AG04449 (cell line): ENCODE measurements at regions not wholly inside any gene's neighbourhood (a gene's known extent, or its start where the extent isn't known, plus 50 kb on each side); places are given as distances from the start of the nearest gene placed in this dataset.

Experiments
- CTCF ChIA-PET: fragments of 350-600 bp; formaldehyde crosslinking; extraction: SDS; loops from one replicate; lab custom pipeline; 2021; ENCODE audit warnings: antibody characterized with exemption; lab: Yijun Ruan, JAX
- POLR2A ChIA-PET: fragments of 400-600, 350-600 bp; formaldehyde crosslinking; extraction: SDS; loops from one replicate; lab custom pipeline; 2020; ENCODE audit warnings: antibody characterized with exemption, inconsistent platforms; lab: Yijun Ruan, JAX
- DNase-seq: peaks from one replicate; pipeline ENCODE4 v3.0.0-alpha.2; 2010; ENCODE audit warnings: low read depth, low spot score
- H3K4me3 ChIP-seq: 2 replicates; pipeline ENCODE4 v1.5.1; 2011; ENCODE audit warnings: low read depth, mild to moderate bottlenecking, control low read depth, low read length
- TF ChIP-seq, protein P1 (sequence below): IDR thresholded peaks from one replicate; pipeline ENCODE4 v1.5.1; 2011; ENCODE audit warnings: mild to moderate bottlenecking, moderate library complexity, low read length, control low read depth, inconsistent platforms; ENCODE audit not compliant: insufficient read depth; ENCODE audit errors: missing control alignments

DNA sequence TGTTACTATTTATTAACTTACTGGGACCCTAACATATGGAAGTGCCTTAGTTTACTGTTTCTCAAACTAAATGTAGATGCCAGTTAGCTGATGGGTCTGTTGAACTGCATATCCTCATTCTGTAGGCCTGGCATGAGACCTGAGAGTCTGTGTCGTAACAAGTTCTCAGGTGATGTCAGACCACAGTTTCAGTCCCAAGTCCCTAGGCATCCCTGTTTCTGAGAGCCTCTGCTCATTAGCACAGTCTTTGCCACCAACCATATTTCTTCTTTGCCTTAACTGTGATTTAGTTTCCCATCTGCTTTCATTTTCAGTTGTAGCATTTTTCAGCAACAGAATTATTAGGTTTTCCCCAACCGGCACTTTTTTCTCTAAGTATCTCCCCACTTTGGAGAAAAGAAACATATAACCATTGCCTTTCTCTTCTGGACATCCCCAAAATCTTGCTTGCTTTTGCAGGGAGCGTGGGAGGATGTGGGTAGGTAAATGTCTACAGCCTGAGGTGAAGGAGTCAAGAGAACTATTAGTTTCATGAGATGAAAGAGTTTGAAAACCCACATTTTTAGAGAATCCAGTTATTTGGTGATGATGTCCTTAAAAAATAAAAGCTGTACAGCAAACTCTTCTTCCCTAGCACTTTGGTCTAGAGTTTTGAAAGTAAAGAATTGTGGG is 74.6 kb downstream of the NUDT12 start:
- TF ChIP-seq, protein P1, sequence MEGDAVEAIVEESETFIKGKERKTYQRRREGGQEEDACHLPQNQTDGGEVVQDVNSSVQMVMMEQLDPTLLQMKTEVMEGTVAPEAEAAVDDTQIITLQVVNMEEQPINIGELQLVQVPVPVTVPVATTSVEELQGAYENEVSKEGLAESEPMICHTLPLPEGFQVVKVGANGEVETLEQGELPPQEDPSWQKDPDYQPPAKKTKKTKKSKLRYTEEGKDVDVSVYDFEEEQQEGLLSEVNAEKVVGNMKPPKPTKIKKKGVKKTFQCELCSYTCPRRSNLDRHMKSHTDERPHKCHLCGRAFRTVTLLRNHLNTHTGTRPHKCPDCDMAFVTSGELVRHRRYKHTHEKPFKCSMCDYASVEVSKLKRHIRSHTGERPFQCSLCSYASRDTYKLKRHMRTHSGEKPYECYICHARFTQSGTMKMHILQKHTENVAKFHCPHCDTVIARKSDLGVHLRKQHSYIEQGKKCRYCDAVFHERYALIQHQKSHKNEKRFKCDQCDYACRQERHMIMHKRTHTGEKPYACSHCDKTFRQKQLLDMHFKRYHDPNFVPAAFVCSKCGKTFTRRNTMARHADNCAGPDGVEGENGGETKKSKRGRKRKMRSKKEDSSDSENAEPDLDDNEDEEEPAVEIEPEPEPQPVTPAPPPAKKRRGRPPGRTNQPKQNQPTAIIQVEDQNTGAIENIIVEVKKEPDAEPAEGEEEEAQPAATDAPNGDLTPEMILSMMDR: no peak
- ChIA-PET CTCF (interaction anchor here (0.8 to 7.4 kb wide), 4 partner anchors 13 to 263 kb away, joined by 3 to 62 read pairs (median 4); no protein-coding TSS in a partner anchor), POLR2A (no interaction called here)
- no peak overlapping the region for H3K4me3 ChIP-seq
- DNase-seq: no peak

DNA sequence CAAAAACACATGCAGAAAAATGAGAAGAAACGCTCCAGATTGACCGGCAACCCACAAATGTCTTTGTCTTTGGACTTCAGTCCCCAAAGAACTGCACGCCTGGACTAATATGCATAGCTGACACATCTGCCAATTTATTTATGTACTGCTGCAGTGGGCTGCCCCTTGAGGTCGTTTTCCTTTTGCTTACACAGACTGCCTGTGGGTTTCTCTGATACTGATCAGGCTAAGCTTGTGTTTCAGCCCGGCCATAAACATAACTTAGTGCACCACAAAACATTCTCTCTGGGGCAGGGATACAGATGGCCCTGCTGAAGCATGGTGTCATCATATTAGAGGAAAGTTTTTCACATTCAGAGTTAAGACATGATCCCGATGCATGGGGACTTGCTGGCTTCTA is 75.4 kb downstream of the NUDT12 start:
- POLR2A ChIA-PET: no interaction called here
- CTCF ChIA-PET: interaction anchor here (1.0 to 7.4 kb wide), 3 partner anchors 12 to 255 kb away, joined by 3 to 62 read pairs (median 4); no protein-coding TSS in a partner anchor
- DNase-seq: peak; percentile 52
- no peak overlapping the region for H3K4me3 ChIP-seq
- TF ChIP-seq, protein P1: peak; percentile 5

DNA sequence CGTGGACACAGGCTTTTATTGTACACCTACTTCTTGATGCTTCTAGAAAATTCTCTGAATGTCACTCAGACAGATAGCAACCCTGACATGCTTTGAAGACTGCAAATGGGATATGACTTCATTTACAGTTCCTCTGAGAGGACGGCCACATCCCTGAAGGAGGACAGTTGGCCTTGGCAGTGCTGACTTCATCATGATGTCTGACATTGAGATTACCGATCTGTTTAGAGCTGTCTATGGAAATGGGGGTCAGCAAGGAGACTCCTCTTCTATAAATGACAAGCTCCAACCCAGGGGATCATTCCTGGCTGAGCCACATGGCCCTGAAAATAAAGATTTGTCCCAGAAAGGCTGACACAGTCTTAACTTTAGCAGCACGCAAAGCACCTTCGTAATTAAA is 75.8 kb downstream of the NUDT12 start:
- DNase-seq: no peak
- H3K4me3 ChIP-seq: no peak overlapping the region
- ChIA-PET POLR2A (no interaction called here), CTCF (interaction anchor here (1.0 to 7.4 kb wide), 4 partner anchors 11 to 347 kb away, joined by 3 to 62 read pairs (median 4); no protein-coding TSS in a partner anchor)
- TF ChIP-seq, protein P1: no peak

DNA sequence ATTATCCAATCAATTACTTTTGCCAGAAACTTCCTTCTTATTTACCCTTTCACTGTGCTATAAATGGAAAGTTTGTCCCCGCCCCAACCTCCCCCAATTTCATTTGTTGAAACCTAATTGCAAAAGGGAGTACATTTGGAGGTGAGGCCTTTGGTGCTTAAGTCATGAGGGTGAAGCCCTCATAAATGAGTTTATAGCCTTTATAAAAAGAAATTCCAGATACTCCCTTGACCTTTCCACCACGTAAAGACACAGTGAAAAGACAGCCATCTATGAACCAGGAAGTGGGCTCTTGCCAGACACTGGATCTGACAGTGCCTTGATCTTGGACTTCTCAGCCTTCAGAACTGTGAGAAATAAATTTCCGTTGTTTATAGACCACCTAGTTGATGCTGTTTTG is 82.3 kb downstream of the NUDT12 start:
- no peak for DNase-seq
- TF ChIP-seq, protein P1: no peak
- H3K4me3 ChIP-seq: no peak overlapping the region
- CTCF ChIA-PET: interaction anchor here (7.1 to 9.7 kb wide), 2 partner anchors 221 to 255 kb away, joined by 58 to 128 read pairs; partner anchors contain the start of gene MACIR
- POLR2A ChIA-PET: no interaction called here

DNA sequence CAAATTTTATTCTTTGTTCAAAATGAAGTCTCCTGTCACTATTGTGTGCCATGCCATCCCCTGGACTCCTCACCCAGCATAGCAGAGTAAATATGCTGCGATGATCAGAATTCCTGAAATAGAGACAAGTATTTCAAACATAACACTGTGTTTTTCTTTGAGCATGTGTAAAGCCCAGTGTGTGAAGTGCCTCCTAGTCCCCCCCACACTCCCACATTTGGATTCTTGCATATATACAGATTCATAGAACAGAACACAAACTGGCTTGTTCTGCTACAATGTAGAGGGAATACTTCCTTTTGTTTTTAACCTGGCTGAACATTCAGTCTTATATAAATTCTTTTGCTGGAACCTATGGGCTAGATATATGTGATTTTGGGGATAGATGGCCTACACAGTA is 84.9 kb downstream of the NUDT12 start:
- DNase-seq: no peak
- H3K4me3 ChIP-seq: no peak overlapping the region
- TF ChIP-seq, protein P1: no peak
- ChIA-PET POLR2A (no interaction called here), CTCF (interaction anchor here (0.8 to 9.7 kb wide), 13 partner anchors 10 to 352 kb away, joined by 3 to 145 read pairs (median 15); partner anchors contain the start of gene MACIR)

DNA sequence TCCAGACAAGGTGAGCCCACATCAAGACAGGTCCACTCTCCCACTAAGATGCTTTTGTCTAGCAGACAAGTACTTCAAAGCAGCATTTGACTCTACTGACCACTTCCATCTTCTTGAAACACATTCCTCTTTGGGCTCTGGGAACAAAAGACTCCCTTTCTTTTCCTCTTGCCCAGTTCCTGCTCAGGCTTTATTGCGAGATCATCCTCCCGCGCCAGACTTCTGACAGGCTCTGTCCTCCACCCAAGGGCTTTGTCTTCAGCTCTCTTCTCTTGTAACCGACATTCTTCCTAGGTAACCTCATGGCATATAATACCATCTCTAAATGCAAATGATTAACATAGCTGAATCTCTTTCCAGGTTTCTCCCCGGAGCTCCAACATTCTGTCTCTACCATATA is 85.8 kb downstream of the NUDT12 start:
- H3K4me3 ChIP-seq: no peak overlapping the region
- TF ChIP-seq, protein P1: no peak
- ChIA-PET POLR2A (no interaction called here), CTCF (interaction anchor here (0.6 to 9.7 kb wide), 19 partner anchors 10 to 697 kb away, joined by 3 to 145 read pairs (median 4); partner anchors contain the start of genes GIN1, MACIR and PPIP5K2)
- no peak for DNase-seq
